ENCODE measurements at regions not wholly inside any gene's neighbourhood (a gene's known extent, or its start where the extent isn't known, plus 50 kb on each side); places are given as distances from the start of the nearest gene placed in this dataset.
"Not testable (repeated sequence)": the region's sequence is repeated elsewhere in the genome, so short reads cannot be mapped to it uniquely, and the experiment has no call there.

- DNase-seq: no peak
These were observed 151.8 kb upstream of the HEY2 start for GRCh38 chr6:125597411-125598253.

- DNase-seq: peak; percentile 0 to 53
These were observed 151.0 kb upstream of the HEY2 start for GRCh38 chr6:125598422-125598821.

GRCh38 chr6:125604257-125604656 is 145.2 kb upstream of the HEY2 start:
- no peak for DNase-seq

GRCh38 chr6:125611573-125612344 is 137.7 kb upstream of the HEY2 start:
- no peak for DNase-seq

GRCh38 chr6:125612345-125612846 is 137.0 kb upstream of the HEY2 start:
- DNase-seq: no peak

GRCh38 chr6:125618629-125619028 is 130.8 kb upstream of the HEY2 start:
- no peak for DNase-seq

GRCh38 chr6:125623085-125623484 is 126.3 kb upstream of the HEY2 start:
- no peak for DNase-seq

GRCh38 chr6:125631165-125631564 is 118.3 kb upstream of the HEY2 start:
- DNase-seq: no peak

- not testable (repeated sequence) for DNase-seq
These were observed 113.4 kb upstream of the HEY2 start for GRCh38 chr6:125636011-125636410.

GRCh38 chr6:125636671-125637070 is 112.8 kb upstream of the HEY2 start:
- no peak for DNase-seq

GRCh38 chr6:125637207-125637606 is 112.2 kb upstream of the HEY2 start:
- DNase-seq: no peak

- DNase-seq: no peak
These were observed 109.9 kb upstream of the HEY2 start for GRCh38 chr6:125639466-125640020.

GRCh38 chr6:125640441-125641150 is 108.8 kb upstream of the HEY2 start:
- DNase-seq: no peak

- not testable (repeated sequence) for DNase-seq
These were observed 105.3 kb upstream of the HEY2 start for GRCh38 chr6:125643967-125644661.

- DNase-seq: no peak
These were observed 102.0 kb upstream of the HEY2 start for GRCh38 chr6:125647391-125647790.

- DNase-seq: not testable (repeated sequence)
These were observed 95.7 kb upstream of the HEY2 start for GRCh38 chr6:125653752-125654151.

- no peak for DNase-seq
These were observed 93.9 kb upstream of the HEY2 start for GRCh38 chr6:125655511-125655910.

- DNase-seq: no peak
These were observed 93.1 kb upstream of the HEY2 start for GRCh38 chr6:125656287-125656870.

GRCh38 chr6:125658136-125658535 is 91.3 kb upstream of the HEY2 start:
- DNase-seq: no peak

- DNase-seq: no peak
These were observed 90.5 kb upstream of the HEY2 start for GRCh38 chr6:125658759-125659431.

GRCh38 chr6:125659887-125660286 is 89.5 kb upstream of the HEY2 start:
- no peak for DNase-seq
